NCI-H2227 (cell line): ENCODE measurements at regions not wholly inside any gene's neighbourhood (a gene's known extent, or its start where the extent isn't known, plus 50 kb on each side); places are given as distances from the start of the nearest gene placed in this dataset.
"Not testable (repeated sequence)": the region's sequence is repeated elsewhere in the genome, so short reads cannot be mapped to it uniquely, and the experiment has no call there.

Experiments
- DNase-seq: peaks from one replicate; lab custom pipeline; 2025; ENCODE audit not compliant: unreplicated experiment; lab: John Stamatoyannopoulos, UW

DNA sequence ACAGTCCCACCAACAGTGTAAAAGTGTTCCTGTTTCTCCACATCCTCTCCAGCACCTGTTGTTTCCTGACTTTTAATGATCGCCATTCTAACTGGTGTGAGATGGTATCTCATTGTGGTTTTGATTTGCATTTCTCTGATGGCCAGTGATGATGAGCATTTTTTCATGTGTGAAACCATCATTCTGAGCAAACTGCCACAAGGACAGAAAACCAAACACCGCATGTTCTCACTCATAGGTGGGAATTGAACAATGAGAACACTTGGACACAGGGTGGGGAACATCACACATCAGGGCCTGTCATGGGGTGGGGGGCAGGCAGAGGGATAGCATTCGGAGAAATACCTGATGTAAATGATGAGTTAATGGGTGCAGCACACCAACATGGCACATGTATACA is 240.8 kb downstream of the FAT3 start:
- not testable (repeated sequence) for DNase-seq

DNA sequence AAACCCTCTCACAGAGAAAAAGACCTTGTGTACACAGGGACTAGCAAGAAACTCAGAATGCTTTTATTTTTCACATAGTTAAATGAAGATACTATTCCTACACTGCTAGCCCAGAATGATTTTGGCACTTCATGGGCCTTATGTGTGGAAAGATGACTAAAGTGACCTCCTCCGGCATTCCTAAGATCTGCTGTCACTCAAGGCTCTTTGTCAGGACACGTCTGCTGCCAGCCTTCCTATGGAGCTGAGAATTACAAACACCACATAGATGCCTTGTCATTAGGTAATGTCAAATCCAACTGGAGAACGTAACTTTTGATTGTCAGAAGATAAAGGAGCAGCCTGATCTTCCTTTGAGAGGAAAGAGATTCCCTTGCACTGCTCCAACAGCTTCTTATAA is 249.1 kb downstream of the FAT3 start:
- DNase-seq: no peak

DNA sequence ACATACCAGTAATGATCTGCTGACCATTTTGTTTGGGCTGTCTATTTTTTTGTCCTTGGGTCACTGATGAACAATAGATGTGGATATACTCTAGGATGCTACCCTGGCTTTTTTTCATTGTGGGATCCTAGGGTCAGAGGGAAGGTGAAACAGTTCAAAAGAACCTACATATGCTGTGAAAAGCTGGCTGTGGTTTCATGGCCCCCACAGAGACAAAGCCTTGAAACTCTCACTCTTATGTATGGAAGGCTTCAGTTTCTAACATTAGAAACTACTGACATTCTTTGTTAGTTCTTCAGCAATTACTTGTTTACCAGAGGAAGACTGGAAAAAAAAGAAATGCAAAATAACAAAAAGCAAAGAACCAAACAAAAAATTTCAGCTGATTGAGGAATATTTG is 250.7 kb downstream of the FAT3 start:
- no peak for DNase-seq

DNA sequence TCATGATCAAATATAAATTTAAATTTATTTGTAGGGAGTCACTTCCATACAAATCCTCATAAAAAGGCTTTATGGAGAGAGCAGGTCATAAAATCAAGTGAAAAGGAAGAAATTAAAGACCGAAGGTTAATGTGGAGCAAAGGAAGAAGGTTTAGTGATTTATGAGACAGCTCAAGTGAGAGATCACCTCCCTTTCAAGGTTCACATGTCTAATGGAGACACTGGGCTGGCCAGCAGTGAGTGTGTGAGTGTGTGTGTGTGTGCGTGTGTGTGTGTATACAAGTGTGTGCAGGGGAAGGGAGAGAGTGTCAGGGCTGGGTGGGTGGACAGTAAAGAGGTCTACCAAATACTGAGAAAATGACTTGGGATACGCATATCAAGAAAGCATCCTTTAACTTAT is 251.2 kb downstream of the FAT3 start:
- DNase-seq: no peak

DNA sequence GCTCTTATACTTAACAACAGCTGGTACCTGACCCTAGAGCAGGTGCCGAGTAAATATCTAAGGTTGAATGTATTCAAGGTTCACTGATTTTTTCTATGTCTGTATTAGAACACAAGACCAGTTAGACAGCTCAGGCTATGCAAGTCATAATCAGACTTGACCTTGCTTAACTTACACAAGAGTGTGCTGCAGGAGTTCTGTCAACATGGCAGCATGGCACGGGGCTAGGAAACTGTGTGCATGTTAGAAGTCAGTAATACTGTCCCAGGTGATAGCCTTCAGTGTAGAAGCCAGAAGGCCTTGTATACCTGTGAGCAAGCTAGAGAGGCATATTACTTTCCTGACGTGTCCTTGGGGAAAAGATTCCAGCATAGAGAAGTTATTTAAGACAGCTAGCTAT is 253.1 kb downstream of the FAT3 start:
- no peak for DNase-seq

DNA sequence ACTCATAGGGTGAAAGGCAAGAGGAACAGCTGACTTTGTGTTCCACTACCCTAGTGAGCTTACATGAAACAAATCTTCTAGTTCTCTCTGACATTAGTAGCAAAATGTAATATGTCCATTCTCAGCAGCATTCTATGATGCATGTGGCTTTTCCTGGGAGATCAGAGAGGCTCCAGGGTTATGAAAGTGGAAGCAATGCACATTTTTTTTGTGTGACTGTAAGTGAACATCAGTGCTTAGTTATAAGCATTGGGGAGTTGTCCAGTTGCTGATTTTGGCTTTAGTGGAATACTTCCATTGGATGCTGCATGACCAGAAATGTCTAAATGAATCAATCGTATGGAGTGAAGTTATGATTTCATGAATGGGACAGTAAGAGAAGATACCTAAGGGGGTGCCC is 255.9 kb downstream of the FAT3 start:
- DNase-seq: no peak

DNA sequence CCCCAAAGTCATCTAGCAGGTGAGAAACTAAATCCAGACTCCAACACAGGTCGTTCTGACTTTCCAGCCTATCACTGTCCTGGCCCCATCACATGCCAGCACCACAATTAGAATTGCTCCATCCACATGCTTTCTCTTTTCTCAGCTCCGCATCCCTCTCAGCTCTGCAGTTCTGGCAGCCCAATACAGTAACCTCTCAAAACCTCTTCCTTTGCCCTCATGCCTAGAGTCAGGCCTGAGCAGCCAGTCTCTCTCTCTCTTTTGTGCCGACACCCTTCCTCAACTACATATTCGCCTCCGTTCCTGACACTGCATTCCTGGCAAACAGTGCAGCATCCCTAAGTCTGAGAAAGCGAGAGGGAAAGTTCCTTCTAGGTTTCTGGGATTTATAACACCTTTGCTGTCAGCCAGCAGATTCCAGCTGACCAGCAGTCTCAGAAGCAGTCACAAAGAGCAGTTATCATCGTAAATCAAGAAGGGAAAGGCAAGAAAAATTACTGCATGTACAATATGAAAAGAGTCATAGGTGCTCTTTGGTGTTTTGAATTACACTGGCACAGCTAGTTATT is 258.0 kb downstream of the FAT3 start:
- no peak for DNase-seq

DNA sequence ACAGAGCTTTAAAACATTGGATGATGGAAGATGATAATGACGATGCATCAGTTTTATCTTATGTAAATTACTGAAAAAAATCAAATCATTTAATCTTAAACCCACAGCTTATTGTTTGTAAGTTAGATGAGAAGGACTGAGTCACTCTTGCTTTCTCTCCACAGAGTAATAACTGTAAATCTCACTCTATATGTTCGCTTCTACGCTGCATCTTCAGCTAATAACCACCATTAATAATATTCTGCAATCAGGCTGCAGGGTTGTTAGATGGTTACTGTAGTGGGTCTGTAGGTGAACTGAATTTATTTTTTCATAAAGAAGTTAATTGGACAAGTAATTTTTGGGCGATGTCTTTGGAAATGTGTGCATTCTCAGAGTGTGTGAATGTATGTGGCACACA is 260.0 kb downstream of the FAT3 start:
- DNase-seq: no peak

DNA sequence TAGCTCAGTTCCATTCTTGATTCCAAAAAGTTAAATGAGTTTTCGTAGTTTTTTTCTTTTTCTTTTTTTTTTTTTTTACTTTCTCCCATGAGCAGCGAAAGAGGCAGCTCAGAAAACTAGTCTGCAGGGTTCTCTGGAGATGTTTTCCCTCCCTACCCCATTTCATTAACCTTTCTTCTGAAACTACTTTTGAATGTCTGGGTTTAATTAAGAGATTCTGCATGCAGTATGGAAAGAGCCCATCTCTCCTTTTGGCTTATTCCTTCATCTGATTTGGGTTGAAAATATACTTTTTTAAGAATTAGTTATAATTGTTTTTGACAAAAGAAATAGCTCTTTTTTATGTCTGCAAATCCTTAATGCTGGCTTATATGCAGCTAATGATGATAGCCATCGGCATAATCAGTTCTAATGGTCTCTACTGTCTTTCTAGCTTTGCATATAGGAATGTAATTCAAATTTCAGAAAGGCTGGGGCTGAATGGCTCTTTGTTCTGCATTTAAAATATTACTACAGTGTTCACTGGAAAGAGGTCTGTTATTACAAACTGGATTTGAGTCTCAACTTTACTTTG is 265.3 kb downstream of the FAT3 start:
- no peak for DNase-seq

DNA sequence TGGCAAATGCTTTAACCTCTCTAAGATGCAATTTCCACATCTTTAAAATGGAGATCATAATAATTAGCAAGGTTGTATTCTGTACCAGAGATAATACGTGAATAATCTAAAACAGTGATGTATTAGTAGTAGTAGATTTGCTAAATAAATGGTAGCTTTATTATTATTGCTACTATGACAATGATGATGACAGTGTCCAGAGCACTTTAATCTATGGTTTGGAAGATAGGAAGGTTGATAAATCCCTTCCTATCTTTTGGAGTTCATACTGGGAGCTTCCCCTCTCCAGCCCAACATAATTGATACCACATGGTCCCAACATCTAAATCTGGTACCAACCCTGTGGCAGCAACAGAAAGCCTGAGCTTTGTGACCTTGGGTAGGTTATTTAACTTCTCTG is 267.8 kb downstream of the FAT3 start:
- DNase-seq: no peak

DNA sequence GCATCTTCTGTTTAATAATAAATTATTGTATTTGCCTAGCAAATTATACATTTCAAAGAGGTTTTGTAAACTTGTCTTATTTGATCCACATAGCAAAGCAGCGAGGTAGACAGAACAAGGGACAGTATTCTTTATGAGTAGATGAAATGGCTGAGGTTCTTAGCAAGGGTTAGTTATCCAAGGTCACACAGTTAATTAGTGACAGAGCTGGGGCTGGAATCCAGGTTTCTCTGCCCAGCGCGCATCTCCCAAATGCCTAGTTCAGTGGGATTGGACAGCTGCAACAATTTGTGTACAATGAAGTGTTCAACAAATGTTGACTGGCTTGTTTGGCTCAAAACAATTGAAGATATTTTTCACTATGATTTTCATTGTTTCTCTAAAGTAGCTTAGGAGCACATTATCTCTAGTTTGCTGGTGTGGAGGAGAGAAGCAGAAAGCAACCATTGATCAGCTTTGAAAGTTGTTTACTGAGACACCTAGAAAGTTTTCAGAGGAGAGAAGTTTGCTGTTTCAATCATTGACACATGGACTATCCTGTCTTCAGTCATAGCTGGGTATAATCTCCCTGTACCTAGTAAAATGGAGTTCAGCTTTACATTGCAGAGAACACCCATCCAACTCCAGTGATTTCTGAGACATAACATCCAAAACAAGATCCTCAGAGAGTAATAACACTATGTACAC is 270.6 kb downstream of the FAT3 start:
- DNase-seq: no peak

DNA sequence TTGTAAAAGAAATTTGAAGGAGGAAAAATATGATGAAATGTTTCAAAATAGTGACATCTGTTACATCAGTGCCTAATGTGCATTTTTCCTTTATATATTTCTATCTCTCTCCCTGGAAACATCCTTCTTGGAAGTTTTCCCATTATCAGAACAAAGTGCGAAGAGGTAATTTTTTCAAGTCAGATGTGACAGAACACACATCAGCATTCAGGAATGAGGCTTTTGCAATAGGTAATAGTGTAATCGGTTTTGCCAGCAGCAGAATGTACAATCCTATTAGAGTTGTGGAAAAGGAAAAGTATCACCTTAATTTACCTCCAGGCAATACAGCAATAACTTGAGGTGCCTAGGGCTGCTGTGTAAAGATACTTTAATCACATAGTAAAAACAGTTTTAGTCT is 275.8 kb downstream of the FAT3 start:
- no peak for DNase-seq

DNA sequence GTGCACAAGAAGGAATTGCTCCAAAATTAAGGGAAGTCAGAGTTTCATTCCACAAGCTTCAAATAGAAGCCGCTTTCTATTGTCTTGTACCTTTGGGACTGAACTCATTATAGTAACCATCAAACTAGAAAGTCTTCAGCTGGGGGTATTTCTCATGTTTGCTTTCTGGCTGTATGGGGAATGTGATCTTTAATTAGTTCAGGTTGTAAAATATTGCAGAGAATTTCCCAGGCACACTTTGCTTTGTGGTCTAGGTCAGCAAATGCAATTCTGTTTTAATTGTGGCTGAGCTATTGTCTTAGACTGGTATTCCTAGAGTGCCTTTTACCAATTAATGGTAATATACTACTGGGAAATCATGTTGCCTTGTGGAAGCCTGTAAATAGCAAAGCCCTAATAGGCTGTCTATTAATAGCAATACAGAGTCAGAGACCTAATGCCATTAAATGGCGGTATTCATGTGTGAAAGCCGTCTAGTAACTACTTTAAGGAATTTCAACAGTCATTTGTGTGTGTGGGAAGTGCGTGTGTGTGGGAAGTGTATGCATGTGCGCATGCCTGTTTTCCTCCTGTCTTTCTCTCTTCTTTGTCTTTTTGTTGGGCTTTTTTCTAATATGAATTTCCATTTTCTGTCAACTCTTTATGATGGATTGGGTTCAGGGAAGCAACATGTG is 276.6 kb downstream of the FAT3 start:
- DNase-seq: no peak

DNA sequence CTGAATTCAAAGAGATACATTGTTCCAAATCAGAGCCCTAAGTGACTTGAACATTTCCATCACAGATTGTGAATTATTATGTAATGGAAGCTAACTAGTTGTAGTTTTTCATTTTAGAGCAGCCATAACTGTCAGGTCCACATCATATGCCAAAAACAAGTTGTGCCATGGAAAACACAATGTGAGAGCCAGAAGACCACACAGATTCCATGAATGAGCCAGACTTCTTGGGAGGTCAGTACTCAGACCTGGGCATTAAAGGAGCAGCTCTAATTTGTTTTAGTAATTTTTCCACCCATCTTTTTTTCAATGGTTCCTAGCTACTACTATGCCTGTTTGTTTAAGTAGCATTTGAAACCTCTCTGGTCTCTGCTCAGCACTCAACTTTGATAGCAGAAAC is 279.4 kb downstream of the FAT3 start:
- no peak for DNase-seq

DNA sequence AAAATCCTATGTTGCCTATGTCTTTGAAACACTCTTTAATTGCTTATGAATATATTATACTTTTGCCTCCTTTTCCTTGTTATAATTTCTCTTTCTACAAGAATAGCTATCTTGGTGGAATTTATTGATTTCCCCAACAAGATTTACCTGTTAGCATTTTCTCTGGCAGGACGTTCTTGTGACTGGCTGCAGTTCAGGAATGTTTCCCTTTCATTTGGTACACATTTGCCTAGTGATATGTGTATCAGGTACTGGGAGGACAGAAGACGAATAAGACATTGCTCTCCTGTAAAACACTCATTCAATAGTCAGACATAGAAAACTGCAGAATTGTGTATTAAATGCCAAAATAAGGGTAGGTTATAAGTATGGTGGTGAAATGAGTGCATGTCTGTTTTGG is 279.9 kb downstream of the FAT3 start:
- no peak for DNase-seq

DNA sequence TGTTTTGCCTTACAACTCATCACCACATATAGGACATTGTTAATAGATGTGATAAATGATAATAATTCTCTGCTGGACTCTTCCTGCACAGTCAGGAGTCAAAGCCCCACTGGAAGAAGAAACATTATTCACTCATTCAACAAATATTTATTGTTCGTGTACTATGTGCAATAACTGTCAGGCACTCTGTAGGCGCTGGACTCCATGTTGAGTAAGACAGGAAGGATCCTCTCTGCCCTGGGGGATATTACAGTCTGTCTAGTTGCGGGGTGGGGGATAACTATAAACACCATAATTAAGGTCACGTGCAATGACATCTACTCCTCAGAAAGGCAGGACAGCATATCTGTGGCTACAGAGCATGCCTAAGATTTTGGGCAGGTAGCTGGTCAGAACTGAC is 281.1 kb downstream of the FAT3 start:
- no peak for DNase-seq

DNA sequence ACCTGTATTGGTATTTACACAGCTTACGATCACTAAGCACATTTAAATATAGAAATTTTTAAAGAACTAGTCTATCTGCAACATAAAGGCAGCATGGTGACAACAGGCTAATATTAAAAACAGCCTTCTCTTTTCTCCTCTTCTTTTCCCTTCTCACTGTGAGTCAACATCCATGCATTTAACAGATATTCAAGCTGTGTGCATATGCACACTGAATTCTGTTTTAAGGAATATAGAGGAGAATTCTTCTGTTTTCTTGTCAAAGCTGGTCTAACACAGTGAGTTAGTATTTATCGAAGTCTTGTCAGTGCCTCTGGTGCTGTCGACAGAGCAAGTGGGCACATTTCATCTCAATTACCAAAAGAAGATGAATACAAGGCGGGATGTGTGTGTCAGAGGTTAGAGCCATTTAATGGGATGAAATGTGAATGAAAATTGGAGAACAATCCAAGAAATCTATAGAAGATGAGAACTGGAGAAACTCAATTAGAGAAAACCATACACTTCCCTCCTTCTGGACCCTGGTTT is 282.3 kb downstream of the FAT3 start:
- DNase-seq: no peak

DNA sequence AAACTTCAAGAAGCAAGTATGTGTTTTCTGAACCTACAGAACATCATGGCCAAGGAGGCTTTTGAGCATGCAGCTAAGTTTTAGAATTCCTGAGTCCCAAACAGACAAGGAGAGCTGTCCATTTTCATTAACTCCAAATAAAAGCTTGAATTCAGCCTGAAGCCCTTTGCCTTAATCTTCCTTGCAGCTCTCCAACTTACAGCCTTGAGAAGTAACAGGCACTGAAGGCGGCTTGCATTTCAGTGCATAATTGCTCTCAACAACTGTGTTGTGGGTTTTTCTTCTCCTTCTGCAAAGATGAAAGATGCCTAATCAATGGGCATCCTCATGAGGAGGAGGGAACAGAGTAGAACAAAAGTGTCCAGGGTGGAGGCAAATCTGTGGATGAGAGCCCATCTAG is 286.0 kb downstream of the FAT3 start:
- DNase-seq: no peak

DNA sequence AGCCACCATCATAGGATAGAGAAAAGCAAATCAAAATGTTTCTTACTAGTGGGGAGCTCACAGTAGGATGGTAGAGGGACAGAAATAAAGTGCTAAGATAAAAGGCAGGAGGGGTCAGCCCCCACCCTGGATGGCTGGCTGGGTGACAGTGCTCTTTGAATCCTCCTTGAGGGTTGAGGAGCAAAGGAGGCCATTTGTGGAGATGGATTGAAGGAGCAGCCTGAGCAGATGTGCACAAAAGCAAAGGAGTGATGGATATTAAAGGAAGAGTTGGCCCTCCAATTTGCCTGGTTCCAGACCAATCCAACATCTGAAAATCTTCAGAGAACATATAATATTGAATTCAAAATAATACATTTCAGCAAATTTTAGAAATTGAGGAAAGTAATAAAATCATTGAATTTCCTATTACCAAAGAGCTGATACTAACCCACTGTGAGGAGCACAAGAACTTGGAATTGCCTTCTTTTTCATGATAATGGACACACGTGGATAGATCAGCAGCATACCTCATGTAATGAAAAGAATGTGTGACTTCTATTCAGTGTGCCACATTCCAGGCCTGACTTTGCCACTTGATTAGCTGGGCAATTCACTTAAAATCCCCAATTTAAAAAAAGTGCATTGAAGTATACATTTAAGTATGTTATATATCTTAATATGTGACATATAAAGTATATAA is 287.0 kb downstream of the FAT3 start:
- DNase-seq: no peak

DNA sequence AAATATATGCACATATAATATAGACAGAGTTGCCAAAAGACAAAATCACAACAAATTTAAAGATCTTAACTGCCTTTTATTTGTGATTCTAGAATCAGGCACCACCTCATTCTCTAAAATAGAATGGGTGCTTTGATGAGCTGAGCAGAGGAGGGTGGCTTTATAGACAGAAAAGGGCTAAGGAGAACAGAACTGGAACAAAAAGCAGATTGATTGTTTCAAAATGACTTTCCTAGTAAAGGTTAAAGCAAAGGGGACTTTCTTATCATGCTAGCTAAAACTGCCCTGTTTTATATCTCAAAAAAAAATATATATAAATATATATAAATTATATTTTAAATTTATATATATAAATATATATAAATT is 287.6 kb downstream of the FAT3 start:
- no peak for DNase-seq

DNA sequence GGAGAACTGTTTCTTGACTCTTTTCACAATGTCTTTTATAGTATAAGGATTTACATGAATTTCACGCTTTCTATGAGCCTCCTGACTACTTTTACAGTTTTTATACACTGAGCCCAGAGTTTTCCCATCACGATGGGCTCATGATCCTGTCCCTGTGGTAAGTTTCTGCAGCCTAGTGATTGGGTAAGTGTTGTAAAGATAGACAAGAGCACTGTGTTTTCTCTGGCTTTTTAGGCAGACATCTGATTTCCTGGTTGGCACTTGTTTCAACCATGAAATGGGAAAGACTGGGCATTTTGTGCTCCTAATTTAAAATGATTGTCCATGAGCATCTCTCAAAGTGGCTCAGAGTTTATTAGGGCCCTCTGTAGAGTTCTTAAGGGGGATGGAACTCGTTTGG is 299.0 kb downstream of the FAT3 start:
- no peak for DNase-seq

DNA sequence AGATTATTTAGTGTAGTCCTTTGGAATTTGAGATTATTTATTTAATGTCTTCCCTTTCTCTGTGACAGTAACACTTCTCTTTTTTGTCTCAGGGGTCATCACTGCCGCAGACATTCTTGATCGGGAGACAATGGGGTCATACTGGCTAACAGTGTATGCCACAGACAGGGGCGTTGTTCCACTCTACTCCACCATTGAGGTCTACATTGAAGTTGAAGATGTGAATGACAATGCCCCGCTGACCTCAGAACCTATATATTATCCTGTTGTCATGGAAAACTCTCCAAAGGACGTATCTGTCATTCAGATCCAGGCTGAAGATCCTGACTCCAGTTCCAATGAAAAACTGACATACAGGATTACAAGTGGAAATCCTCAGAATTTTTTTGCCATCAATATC is 299.9 kb downstream of the FAT3 start:
- no peak for DNase-seq
